Activated T-helper 2 cell treated with anti-CD3 and anti-CD28 coated beads, Interferon-gamma antibody, Interleukin-2, Interleukin-4, amounts not matched to agents 10 μg/mL and 5 μg/mL and 100 μg/mL, durations not matched to agents 14 hours and 24 hours and 36 hours (primary cell): ENCODE measurements at regions not wholly inside any gene's neighbourhood (a gene's known extent, or its start where the extent isn't known, plus 50 kb on each side); places are given as distances from the start of the nearest gene placed in this dataset.

ENCODE experiments used
- DNase-seq: peaks from one replicate; pipeline ENCODE4 v3.0.0; 2021; ENCODE audit warnings: low spot score
- H3K27ac Mint-ChIP-seq: one replicate; pipeline ENCODE4 v1.8.0; 2021; ENCODE audit warnings: mixed read lengths
- H3K27me3 Mint-ChIP-seq: one replicate; pipeline ENCODE4 v1.8.0; 2021; ENCODE audit warnings: low read depth, mixed read lengths
- H3K36me3 Mint-ChIP-seq: one replicate; pipeline ENCODE4 v1.8.0; 2021; ENCODE audit warnings: low read depth, mixed read lengths
- H3K4me1 Mint-ChIP-seq: one replicate; pipeline ENCODE4 v1.8.0; 2021; ENCODE audit warnings: low read depth, mixed read lengths
- H3K4me3 Mint-ChIP-seq: one replicate; pipeline ENCODE4 v1.8.0; 2021; ENCODE audit warnings: low read depth, mild to moderate bottlenecking, moderate library complexity, mixed read lengths
- H3K9me3 Mint-ChIP-seq: one replicate; pipeline ENCODE4 v1.8.0; 2021; ENCODE audit warnings: mixed read lengths
- intact Hi-C: fragments of 100-400 bp; cut with micrococcal nuclease; formaldehyde crosslinking; loops from one replicate; pipeline ENCODE4 v1.15.1; 2023

GRCh38 chr6:125354649-125355048 is 52.9 kb upstream of the HDDC2 start:
- no peak overlapping the region for H3K4me3 Mint-ChIP-seq
- no peaks in the 10 kb centered on the region for H3K9me3 Mint-ChIP-seq
- no peak overlapping the region for H3K27ac Mint-ChIP-seq
- H3K36me3 Mint-ChIP-seq: no peaks in the 10 kb centered on the region
- intact Hi-C loops: no loop called here
- H3K4me1 Mint-ChIP-seq: no peaks in the 10 kb centered on the region
- peaks cover 10% of the 10 kb centered on the region for H3K27me3 Mint-ChIP-seq
- DNase-seq: no peak

GRCh38 chr6:125356884-125357283 is 55.1 kb upstream of the HDDC2 start:
- no peak for DNase-seq
- H3K9me3 Mint-ChIP-seq: no peaks in the 10 kb centered on the region
- intact Hi-C loops: no loop called here
- H3K36me3 Mint-ChIP-seq: no peaks in the 10 kb centered on the region
- peaks cover 15% of the 10 kb centered on the region for H3K27me3 Mint-ChIP-seq
- no peak overlapping the region for H3K27ac Mint-ChIP-seq
- H3K4me3 Mint-ChIP-seq: no peak overlapping the region
- H3K4me1 Mint-ChIP-seq: no peaks in the 10 kb centered on the region

GRCh38 chr6:125357515-125358256 is 55.9 kb upstream of the HDDC2 start:
- no peak for DNase-seq
- intact Hi-C loops: no loop called here

GRCh38 chr6:125358898-125359297 is 57.1 kb upstream of the HDDC2 start:
- Mint-ChIP-seq H3K4me3 (no peak overlapping the region), H3K4me1 (no peaks in the 10 kb centered on the region), H3K27me3 (peaks cover 28% of the 10 kb centered on the region), H3K27ac (no peak overlapping the region), H3K36me3 (no peaks in the 10 kb centered on the region), H3K9me3 (no peaks in the 10 kb centered on the region)
- intact Hi-C loops: no loop called here
- no peak for DNase-seq

More at GRCh38 chr6:125357515-125358256, 55.9 kb upstream of the HDDC2 start:
- H3K4me3 Mint-ChIP-seq: no peak overlapping the region
- H3K9me3 Mint-ChIP-seq: no peaks in the 10 kb centered on the region
- H3K27me3 Mint-ChIP-seq: peaks cover 22% of the 10 kb centered on the region
- H3K27ac Mint-ChIP-seq: no peak overlapping the region
- no peaks in the 10 kb centered on the region for H3K36me3 Mint-ChIP-seq
- no peaks in the 10 kb centered on the region for H3K4me1 Mint-ChIP-seq

GRCh38 chr6:125361868-125362267 is 60.1 kb upstream of the HDDC2 start:
- Mint-ChIP-seq H3K4me1 (no peaks in the 10 kb centered on the region), H3K9me3 (no peaks in the 10 kb centered on the region), H3K27ac (no peak overlapping the region), H3K36me3 (no peaks in the 10 kb centered on the region), H3K27me3 (peaks cover 49% of the 10 kb centered on the region), H3K4me3 (no peak overlapping the region)
- intact Hi-C loops: no loop called here
- DNase-seq: no peak

- Mint-ChIP-seq H3K4me3 (no peak overlapping the region), H3K27ac (no peak overlapping the region), H3K9me3 (no peaks in the 10 kb centered on the region), H3K27me3 (peaks cover 49% of the 10 kb centered on the region), H3K36me3 (no peaks in the 10 kb centered on the region), H3K4me1 (no peaks in the 10 kb centered on the region)
- intact Hi-C loops: no loop called here
- DNase-seq: no peak
Observed at GRCh38 chr6:125363039-125363823, 61.5 kb upstream of the HDDC2 start.

GRCh38 chr6:125363824-125364165 is 62.0 kb upstream of the HDDC2 start:
- DNase-seq: no peak
- Mint-ChIP-seq H3K27ac (no peak overlapping the region), H3K27me3 (peaks cover 48% of the 10 kb centered on the region), H3K9me3 (no peaks in the 10 kb centered on the region), H3K36me3 (no peaks in the 10 kb centered on the region), H3K4me1 (no peaks in the 10 kb centered on the region), H3K4me3 (no peak overlapping the region)
- intact Hi-C loops: no loop called here

GRCh38 chr6:125365230-125365629 is 63.5 kb upstream of the HDDC2 start:
- DNase-seq: no peak
- Mint-ChIP-seq H3K9me3 (no peaks in the 10 kb centered on the region), H3K27me3 (peaks cover 50% of the 10 kb centered on the region), H3K4me1 (no peaks in the 10 kb centered on the region), H3K36me3 (no peaks in the 10 kb centered on the region), H3K4me3 (no peak overlapping the region), H3K27ac (no peak overlapping the region)
- intact Hi-C loops: no loop called here

- H3K36me3 Mint-ChIP-seq: no peaks in the 10 kb centered on the region
- intact Hi-C loops: no loop called here
- DNase-seq: no peak
- H3K9me3 Mint-ChIP-seq: no peaks in the 10 kb centered on the region
- peaks cover 40% of the 10 kb centered on the region for H3K27me3 Mint-ChIP-seq
- no peak overlapping the region for H3K27ac Mint-ChIP-seq
- no peak overlapping the region for H3K4me3 Mint-ChIP-seq
- no peaks in the 10 kb centered on the region for H3K4me1 Mint-ChIP-seq
Observed at GRCh38 chr6:125367036-125367782, 65.4 kb upstream of the HDDC2 start.

GRCh38 chr6:125370343-125370742 is 68.6 kb upstream of the HDDC2 start:
- Mint-ChIP-seq H3K4me1 (no peaks in the 10 kb centered on the region), H3K4me3 (no peak overlapping the region), H3K27me3 (peaks cover 21% of the 10 kb centered on the region), H3K9me3 (no peaks in the 10 kb centered on the region), H3K27ac (no peak overlapping the region), H3K36me3 (no peaks in the 10 kb centered on the region)
- intact Hi-C loops: no loop called here
- no peak for DNase-seq

- Mint-ChIP-seq H3K36me3 (no peaks in the 10 kb centered on the region), H3K9me3 (no peaks in the 10 kb centered on the region), H3K4me1 (no peaks in the 10 kb centered on the region), H3K27me3 (peaks cover 22% of the 10 kb centered on the region), H3K4me3 (no peak overlapping the region), H3K27ac (no peak overlapping the region)
- no peak for DNase-seq
- intact Hi-C loops: no loop called here
Observed at GRCh38 chr6:125375013-125375412, 73.2 kb upstream of the HDDC2 start.

- no peak overlapping the region for H3K4me3 Mint-ChIP-seq
Observed at GRCh38 chr6:125375821-125376220, 74.1 kb upstream of the HDDC2 start.

GRCh38 chr6:125377621-125378020 is 75.9 kb upstream of the HDDC2 start:
- Mint-ChIP-seq H3K4me3 (no peak overlapping the region), H3K4me1 (no peaks in the 10 kb centered on the region)

More at GRCh38 chr6:125375821-125376220, 74.1 kb upstream of the HDDC2 start:
- Mint-ChIP-seq H3K9me3 (no peaks in the 10 kb centered on the region), H3K4me1 (no peaks in the 10 kb centered on the region), H3K27ac (no peak overlapping the region), H3K36me3 (no peaks in the 10 kb centered on the region), H3K27me3 (peaks cover 22% of the 10 kb centered on the region)
- no peak for DNase-seq
- intact Hi-C loops: no loop called here

More at GRCh38 chr6:125377621-125378020, 75.9 kb upstream of the HDDC2 start:
- Mint-ChIP-seq H3K9me3 (no peaks in the 10 kb centered on the region), H3K27me3 (peaks cover 26% of the 10 kb centered on the region), H3K36me3 (no peaks in the 10 kb centered on the region), H3K27ac (no peak overlapping the region)
- intact Hi-C loops: no loop called here
- DNase-seq: no peak
